Upper lobe of left lung (tissue), 4 donors: ENCODE measurements at regions not wholly inside any gene's neighbourhood (a gene's known extent, or its start where the extent isn't known, plus 50 kb on each side); places are given as distances from the start of the nearest gene placed in this dataset.

Experiments used
- EP300 ChIP-seq, 4 donors: sonication (generic); formaldehyde crosslinking; IDR thresholded peaks; one replicate each; pipeline ENCODE4 v1.5.1; 2017; ENCODE audit warnings: antibody characterized with exemption in 4 of 4, control low read depth in 2 of 4
- POLR2AphosphoS5 ChIP-seq, 2 donors: sonication (generic); formaldehyde crosslinking; IDR thresholded peaks; one replicate each; pipeline ENCODE4 v1.5.1; 2017; ENCODE audit warnings: antibody characterized with exemption in 2 of 2

- TF ChIP-seq POLR2AphosphoS5 (IDR thresholded peaks at IDR 0.05) (no peak), EP300 (IDR thresholded peaks at IDR 0.05) (no peak)
Observed at GRCh38 chr9:82110881-82111280, 122.3 kb downstream of the SPATA31D1 start.
